NCI-H226 (cell line): ENCODE measurements at regions not wholly inside any gene's neighbourhood (a gene's known extent, or its start where the extent isn't known, plus 50 kb on each side); places are given as distances from the start of the nearest gene placed in this dataset.
A peak's percentile ranks its signal among the peaks of the same experiment; 100 is the strongest.
"Not testable (repeated sequence)": the region's sequence is repeated elsewhere in the genome, so short reads cannot be mapped to it uniquely, and the experiment has no call there.

Source experiments
- DNase-seq: peaks from one replicate; pipeline ENCODE4 v3.0.0-alpha.2; 2015

GRCh38 chr7:149930374-149931068 is 56.8 kb downstream of the ATP6V0E2 start:
- DNase-seq = not testable (repeated sequence)

- not testable (repeated sequence) for DNase-seq
Measured at GRCh38 chr7:149933776-149934175, 60.0 kb downstream of the ATP6V0E2 start.

DNA sequence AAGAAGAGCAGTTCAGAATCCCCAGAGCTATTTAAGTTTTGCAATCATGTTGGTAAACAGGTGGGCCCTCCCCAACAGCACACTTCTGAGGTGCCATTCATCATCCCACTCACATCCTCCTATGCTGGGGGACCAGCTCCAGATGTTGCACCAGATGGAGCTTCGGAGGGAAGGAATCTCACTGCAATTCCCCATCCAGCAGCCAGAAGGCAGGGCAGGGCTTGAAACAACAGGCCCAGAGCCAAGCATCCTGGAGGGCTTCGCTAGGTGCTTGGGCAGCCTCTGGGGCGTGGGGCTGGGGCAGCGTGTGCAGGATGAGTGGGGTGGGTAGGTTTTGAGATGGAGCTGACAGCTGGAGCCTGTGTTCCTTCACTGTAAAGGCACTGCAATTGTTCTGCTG is 73.6 kb downstream of the ATP6V0E2 start:
- not testable (repeated sequence) for DNase-seq

DNA sequence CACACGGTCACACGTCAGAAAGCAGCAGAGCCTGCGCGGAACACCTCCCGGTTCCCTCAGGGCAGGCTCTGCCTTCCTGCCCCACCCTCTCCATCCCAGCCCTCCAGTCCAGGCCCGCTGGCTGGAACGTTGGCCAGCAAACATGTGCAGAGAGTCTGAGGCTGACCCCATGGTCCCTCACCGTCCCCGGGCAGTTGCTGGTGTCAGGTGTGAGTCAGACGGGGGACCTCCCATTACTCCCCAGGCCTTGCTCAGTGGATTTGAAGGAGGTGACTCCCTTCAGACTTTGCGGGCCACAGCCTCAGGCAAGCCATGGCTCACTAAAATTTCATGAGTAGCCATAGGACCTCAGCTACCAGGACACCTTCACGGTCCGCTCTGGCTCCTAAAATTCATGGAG is 74.7 kb downstream of the ATP6V0E2 start:
- not testable (repeated sequence) for DNase-seq

DNA sequence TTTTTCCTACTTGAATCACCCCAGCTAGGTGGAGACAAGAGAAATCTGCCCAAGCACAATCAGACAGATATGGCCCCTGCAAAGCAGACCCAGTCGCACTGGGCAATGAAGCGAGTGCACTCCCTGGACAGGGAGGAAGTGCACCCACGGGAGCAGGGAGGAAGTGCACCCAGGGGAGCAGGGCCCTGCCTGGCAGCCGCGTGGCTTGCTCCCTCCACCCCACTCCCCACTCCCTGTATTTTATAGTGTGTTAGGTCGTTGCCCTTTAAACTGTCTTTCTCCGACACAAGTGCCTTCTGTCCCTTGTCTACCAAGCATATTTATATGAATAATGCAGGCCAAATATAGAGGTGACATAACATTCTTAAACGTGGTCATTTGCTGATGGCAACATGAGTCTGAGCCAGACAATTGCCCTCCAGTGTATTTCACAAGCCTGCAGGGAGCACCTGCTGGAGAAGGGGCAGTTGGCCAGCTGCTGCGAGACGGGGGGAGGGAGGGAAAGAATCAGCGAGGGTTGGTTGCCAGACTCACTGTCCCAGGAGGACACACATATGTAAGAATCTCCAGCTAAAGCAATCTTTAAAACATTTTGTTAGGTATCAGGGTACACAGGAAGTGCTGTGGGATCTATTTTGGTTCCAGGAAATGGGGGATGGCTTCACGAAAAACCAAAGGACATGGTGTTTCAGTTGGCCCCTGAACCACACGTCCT is 76.3 kb downstream of the ATP6V0E2 start:
- DNase-seq = not testable (repeated sequence)

GRCh38 chr7:149950578-149950924 is 76.8 kb downstream of the ATP6V0E2 start:
- DNase-seq = not testable (repeated sequence)

GRCh38 chr7:149951579-149951978 is 77.8 kb downstream of the ATP6V0E2 start:
- not testable (repeated sequence) for DNase-seq

DNA sequence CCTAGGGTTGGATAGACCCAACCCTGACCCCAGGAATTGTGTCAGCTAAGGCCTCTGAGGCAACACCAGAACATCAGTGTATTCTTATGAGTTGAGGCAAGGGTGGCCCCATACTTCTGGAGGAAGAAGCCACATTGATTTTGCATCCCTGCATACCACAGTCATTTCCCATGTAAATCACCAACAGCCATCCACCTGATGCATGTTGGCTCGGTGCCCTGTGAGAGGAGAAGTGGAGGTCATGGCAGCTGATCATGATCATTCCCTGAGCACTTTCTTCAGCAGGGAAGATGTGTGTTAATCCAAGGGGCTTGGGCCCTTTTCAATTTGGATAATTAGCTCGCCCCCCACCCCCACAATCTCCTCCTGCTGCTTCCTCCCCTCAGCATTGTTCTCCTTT is 85.1 kb downstream of the ATP6V0E2 start:
- DNase-seq = not testable (repeated sequence)

DNA sequence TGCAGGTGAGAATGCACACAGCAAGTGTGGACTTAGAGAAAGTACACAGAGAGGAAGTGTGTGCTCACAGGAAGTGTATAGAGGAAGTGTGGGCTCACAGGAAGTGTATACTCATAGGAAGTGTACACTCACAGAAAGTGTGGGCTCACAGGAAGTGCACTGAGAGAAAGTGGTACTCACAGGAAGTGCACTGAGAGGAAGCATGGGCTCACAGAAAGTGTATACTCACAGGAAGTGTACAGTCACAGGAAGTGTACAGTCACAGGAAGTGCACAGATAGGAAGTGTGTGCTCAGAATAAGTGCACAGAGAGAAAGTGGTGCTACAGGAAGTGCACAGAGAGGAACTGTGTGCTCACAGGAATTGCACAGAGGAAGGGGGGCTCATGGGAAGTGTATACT is 87.1 kb downstream of the ATP6V0E2 start:
- not testable (repeated sequence) for DNase-seq

DNA sequence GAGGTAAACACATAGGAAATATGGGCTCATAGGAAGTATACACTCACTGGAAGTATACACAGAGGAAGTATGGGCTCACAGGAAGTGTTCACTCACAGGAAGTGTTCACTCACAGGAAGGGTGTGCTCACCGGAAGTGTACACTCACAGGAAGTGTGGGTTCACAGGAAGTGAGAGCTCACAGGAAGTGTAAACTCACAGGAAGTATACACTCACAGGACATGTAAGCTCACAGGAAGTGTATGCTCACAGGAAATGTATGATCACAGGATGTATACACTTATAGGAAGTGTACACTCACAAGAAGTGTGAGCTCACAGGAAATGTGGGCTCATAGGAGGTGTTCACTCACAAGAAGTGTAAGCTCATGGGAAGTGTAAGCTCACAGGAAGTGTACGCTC is 88.1 kb downstream of the ATP6V0E2 start:
- not testable (repeated sequence) for DNase-seq

DNA sequence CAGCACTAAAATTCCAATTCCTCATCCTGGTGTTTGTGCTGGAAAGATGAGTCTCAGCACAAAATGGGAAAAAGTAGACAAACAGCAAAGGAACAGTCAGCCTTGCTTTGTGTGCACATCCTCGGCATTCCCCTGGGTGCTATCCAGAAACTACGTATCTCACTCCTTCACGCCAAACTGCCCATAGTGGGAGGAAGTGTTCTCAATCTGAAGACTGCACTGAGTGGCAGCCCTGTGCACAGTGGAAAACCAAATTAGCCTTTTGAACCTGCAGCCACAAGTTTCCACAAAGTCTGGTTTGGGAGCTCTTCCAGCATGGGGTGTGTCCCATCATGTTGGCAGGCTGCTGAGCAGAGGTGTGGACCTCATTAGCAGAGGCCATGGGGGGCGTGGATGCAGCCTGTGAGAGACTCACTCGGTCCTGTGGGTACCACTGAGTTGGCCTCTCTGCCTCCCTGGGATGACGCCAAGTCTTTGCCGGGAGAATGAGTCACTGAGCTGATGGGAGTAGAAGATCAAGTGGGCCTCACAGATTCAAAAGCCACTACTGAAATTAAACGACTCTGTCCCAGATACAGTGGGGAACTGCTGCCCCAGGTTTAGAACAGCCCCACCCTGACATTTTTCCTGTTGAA is 89.0 kb downstream of the ATP6V0E2 start:
- not testable (repeated sequence) for DNase-seq

DNA sequence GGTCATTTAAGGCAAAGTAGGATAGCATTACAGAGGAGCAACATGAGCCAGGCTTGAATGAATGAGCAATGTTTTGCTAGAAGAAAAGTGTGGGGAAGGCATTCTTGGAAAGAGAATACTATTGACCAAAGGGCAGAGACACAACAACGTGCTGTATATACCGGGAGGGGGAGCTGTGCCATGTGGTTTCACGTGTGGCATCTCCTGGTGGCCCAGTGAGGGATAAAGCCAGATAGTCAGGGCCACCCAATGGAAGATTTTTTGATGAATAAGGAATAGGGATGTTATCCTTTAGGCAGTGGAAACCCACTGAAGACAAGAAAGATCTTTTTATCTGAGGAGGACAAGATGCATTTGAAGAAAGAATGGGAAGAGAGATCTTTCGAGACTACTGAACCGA is 90.2 kb downstream of the ATP6V0E2 start:
- DNase-seq = not testable (repeated sequence)

- DNase-seq = not testable (repeated sequence)
Measured at GRCh38 chr7:149966444-149966843, 92.7 kb downstream of the ATP6V0E2 start.

DNA sequence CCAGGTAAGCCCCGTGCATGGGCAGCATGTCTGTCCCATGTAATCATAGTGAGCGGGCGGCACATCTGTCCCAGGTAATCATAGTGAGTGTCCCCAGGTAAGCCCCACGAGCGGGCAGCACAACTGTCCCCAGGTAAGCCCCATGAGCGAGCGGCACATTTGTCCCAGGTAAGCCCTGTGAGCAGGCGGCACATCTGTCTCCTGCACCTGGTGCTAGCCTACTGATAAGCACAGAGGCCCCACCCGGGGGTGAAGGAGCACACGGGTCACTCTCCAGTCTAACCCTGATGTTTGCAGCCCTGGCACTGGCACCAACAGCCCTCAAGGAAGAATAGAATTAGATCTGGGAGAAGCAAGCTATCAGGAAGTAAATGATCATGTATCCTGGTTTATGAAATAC is 99.2 kb downstream of the ATP6V0E2 start:
- DNase-seq = not testable (repeated sequence)

- not testable (repeated sequence) for DNase-seq
Measured at GRCh38 chr7:149973681-149974080, 99.9 kb downstream of the ATP6V0E2 start.

GRCh38 chr7:149975608-149976007 is 101.8 kb downstream of the ATP6V0E2 start:
- DNase-seq = not testable (repeated sequence)

DNA sequence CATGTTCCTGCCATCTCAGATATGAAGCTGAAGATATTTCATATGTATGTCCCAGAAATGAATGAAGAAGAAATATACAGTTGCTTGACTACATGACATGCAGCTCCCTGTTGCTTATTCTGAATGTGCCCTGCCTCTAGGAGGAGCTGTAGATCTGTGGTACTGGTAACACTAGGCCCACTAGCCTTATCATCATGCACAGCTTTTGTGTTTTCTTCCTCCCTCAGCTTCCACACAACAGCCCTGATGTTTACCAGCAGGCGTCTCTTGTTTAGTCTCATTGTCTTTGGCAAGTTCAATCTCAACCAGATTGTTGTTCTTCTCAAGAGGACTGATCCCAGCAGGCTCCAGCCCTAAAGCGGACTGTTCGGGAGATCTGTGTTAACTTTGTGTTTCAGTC is 104.8 kb downstream of the ATP6V0E2 start:
- DNase-seq = not testable (repeated sequence)

GRCh38 chr7:149978944-149979343 is 105.2 kb downstream of the ATP6V0E2 start:
- DNase-seq = not testable (repeated sequence)

- DNase-seq = not testable (repeated sequence)
Measured at GRCh38 chr7:149982537-149983112, 108.9 kb downstream of the ATP6V0E2 start.

DNA sequence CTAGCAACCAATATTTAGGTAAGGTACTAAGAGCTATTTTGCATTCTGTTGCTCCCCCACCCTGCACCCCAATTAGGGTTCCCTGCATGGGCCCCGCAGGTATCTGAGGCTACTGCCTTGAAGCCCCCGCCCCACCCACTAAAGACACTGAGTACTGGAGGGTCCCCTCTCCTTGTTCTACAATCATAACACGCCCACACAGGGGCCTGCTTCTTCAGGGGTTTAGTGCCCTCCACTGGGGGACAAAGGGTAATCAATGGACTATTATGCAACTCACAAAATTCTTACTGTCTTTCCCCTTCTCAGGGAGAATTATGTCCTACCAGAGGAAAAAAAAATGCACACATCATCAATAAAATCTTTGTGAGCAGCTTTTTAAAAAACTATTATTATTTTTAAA is 113.1 kb downstream of the ATP6V0E2 start:
- not testable (repeated sequence) for DNase-seq

- not testable (repeated sequence) for DNase-seq
Measured at GRCh38 chr7:149991652-149992302, 118.0 kb downstream of the ATP6V0E2 start.

GRCh38 chr7:149992366-149992765 is 118.6 kb downstream of the ATP6V0E2 start:
- DNase-seq = peak; percentile 21
